CD4-positive, alpha-beta T cell (primary cell): ENCODE measurements at regions not wholly inside any gene's neighbourhood (a gene's known extent, or its start where the extent isn't known, plus 50 kb on each side); places are given as distances from the start of the nearest gene placed in this dataset.

Experiments used
- ATAC-seq: fragments of 200-7000 bp; cut with Tn5 transposase; one replicate; pipeline ENCODE4 v1.10.0; 2022; ENCODE audit warnings: mild to moderate bottlenecking; ENCODE audit not compliant: poor library complexity
- CTCF ChIA-PET: fragments of 350-600 bp; sonication (Branson Sonifier 250); formaldehyde crosslinking; loops from one replicate; lab custom pipeline; 2021; ENCODE audit warnings: antibody characterized with exemption, inconsistent platforms; lab: Charles Lee
- POLR2A ChIA-PET: fragments of 350-600 bp; sonication (Branson Sonifier 250); formaldehyde crosslinking; loops from one replicate; lab custom pipeline; 2021; ENCODE audit warnings: antibody characterized with exemption, inconsistent platforms; lab: Charles Lee
- DNase-seq, 14 experiments: peaks; one replicate each; pipeline ENCODE4 v3.0.0-alpha.2; 2013 to 2020; ENCODE audit warnings: mixed read lengths in 2 of 14
- H3K27ac ChIP-seq, 2 donors: one replicate each; pipeline versions ENCODE4 v1.5.1 to v1.7.0; 2013; ENCODE audit warnings: low read length in 2 of 2, low read depth in 1 of 2, mild to moderate bottlenecking in 1 of 2
- H3K27me3 ChIP-seq, 2 experiments: 1 replicate in 1 of 2; 2 replicates in 1 of 2; pipeline versions ENCODE4 v1.6.1 to v1.7.0; 2013; ENCODE audit warnings: low read length in 2 of 2, control low read depth in 1 of 2, mild to moderate bottlenecking in 1 of 2, moderate library complexity in 1 of 2; ENCODE audit not compliant: insufficient read depth in 2 of 2, control insufficient read depth in 1 of 2
- H3K36me3 ChIP-seq: one replicate; pipeline ENCODE4 v1.6.1; 2013; ENCODE audit warnings: low read length, control low read depth; ENCODE audit not compliant: insufficient read depth
- H3K4me1 ChIP-seq: one replicate; pipeline ENCODE4 v1.6.1; 2013; ENCODE audit warnings: low read length, control low read depth; ENCODE audit not compliant: insufficient read depth
- H3K4me3 ChIP-seq: one replicate; pipeline ENCODE4 v1.5.1; 2013; ENCODE audit warnings: mild to moderate bottlenecking, low read length, moderate library complexity
- H3K9me3 ChIP-seq, 2 experiments: 1 replicate in 1 of 2; 2 replicates in 1 of 2; pipeline versions ENCODE4 v1.6.1 to v1.7.0; 2013; ENCODE audit warnings: low read length in 2 of 2, mild to moderate bottlenecking in 2 of 2, control low read depth in 1 of 2, moderate library complexity in 1 of 2; ENCODE audit not compliant: control insufficient read depth in 1 of 2, insufficient read depth in 1 of 2
- H3K27ac Mint-ChIP-seq: one replicate; pipeline ENCODE4 v1.8.0; 2020; ENCODE audit warnings: mixed read lengths
- H3K27me3 Mint-ChIP-seq: one replicate; pipeline ENCODE4 v1.8.0; 2021; ENCODE audit warnings: mixed read lengths
- H3K36me3 Mint-ChIP-seq: one replicate; pipeline ENCODE4 v1.8.0; 2021; ENCODE audit warnings: low read depth, mixed read lengths
- H3K4me1 Mint-ChIP-seq: one replicate; pipeline ENCODE4 v1.8.0; 2021; ENCODE audit warnings: low read depth, mixed read lengths
- H3K4me3 Mint-ChIP-seq: one replicate; pipeline ENCODE4 v1.8.0; 2020; ENCODE audit warnings: mild to moderate bottlenecking, mixed read lengths
- H3K9me3 Mint-ChIP-seq: one replicate; pipeline ENCODE4 v1.8.0; 2020; ENCODE audit warnings: mixed read lengths
- intact Hi-C, 2 experiments: fragments of 100-400 bp; cut with DNase I in 1 of 2; cut with micrococcal nuclease in 1 of 2; formaldehyde crosslinking; loops; one replicate each; pipeline versions ENCODE4 v1.15.1 to v1.9.0; 2023 to 2025; cut with DNase I, micrococcal nuclease
- TF ChIP-seq, protein P1 (sequence below): fragments of 200-600 bp; IDR thresholded peaks from one replicate; pipeline ENCODE4 v1.8.0; 2022; ENCODE audit warnings: antibody characterized with exemption, mild to moderate bottlenecking

DNA sequence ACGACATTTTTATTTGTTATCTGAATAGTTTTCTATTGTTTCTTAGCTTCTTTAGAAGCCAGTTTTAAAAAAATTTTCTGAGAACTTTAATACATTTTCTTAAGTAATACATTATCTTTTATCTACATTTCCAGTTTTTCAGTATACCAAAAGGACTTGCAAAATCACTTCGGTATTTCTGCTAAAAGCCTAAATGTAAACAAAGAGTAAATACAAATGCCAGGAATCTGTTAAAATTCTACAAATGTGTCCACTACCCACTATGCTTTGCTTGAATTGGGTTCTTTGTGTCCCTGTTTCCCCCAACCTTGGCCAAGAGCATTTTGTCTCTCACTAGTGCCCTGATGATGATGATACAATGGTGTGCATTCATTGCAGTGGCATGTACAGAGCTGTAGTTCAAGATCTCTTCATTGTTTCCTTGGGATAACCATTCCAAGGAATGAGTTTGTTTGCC is 611.2 kb downstream of the NR2F1-AS1 start:
- no peak overlapping the region for H3K27ac ChIP-seq
- H3K4me1 ChIP-seq: no peaks in the 10 kb centered on the region
- no peak for DNase-seq
- no peak for ATAC-seq
- H3K36me3 Mint-ChIP-seq: no peaks in the 10 kb centered on the region
- no peak overlapping the region for H3K4me3 Mint-ChIP-seq
- H3K27me3 Mint-ChIP-seq: no peaks in the 10 kb centered on the region
- ChIA-PET POLR2A (no interaction called here), CTCF (no interaction called here)
- no peaks in the 10 kb centered on the region for H3K4me1 Mint-ChIP-seq
- TF ChIP-seq, protein P1, sequence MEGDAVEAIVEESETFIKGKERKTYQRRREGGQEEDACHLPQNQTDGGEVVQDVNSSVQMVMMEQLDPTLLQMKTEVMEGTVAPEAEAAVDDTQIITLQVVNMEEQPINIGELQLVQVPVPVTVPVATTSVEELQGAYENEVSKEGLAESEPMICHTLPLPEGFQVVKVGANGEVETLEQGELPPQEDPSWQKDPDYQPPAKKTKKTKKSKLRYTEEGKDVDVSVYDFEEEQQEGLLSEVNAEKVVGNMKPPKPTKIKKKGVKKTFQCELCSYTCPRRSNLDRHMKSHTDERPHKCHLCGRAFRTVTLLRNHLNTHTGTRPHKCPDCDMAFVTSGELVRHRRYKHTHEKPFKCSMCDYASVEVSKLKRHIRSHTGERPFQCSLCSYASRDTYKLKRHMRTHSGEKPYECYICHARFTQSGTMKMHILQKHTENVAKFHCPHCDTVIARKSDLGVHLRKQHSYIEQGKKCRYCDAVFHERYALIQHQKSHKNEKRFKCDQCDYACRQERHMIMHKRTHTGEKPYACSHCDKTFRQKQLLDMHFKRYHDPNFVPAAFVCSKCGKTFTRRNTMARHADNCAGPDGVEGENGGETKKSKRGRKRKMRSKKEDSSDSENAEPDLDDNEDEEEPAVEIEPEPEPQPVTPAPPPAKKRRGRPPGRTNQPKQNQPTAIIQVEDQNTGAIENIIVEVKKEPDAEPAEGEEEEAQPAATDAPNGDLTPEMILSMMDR: no peak
- no peak overlapping the region for H3K4me3 ChIP-seq
- no peaks in the 10 kb centered on the region for H3K27me3 ChIP-seq
- H3K27ac Mint-ChIP-seq: no peak overlapping the region
- intact Hi-C loops: no loop called here
- H3K36me3 ChIP-seq: no peaks in the 10 kb centered on the region
- H3K9me3 ChIP-seq: peaks cover 0 to 3% of the 10 kb centered on the region in 2 experiments
- H3K9me3 Mint-ChIP-seq: peaks cover 4% of the 10 kb centered on the region

DNA sequence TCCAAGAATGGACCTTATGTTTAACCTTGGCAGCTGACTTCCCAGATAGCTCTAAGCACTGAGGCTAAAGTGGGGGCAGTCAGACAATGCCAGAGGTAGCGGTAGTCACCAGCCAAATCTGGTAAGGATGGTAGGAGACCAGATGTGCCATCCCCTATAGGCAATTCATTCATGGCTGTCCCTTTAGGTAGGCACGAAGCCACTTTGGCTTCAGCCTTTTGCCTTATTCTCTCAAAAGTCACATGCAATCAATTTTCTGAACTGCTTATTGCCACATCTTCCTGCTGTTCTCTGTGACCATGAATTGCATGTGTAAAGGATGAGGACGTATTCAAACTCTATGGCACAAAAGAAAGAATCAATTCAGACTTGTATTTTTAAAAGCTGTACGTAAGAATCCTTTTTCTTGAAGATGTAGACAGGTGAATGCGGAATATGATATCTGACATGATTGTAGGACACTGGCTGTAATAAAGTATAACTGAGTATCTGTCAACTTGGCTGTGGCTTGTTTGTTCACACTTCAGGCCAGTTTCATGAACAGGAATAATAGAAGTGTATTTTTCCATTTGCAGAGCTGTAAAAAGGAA is 611.7 kb downstream of the NR2F1-AS1 start:
- Mint-ChIP-seq H3K4me1 (no peaks in the 10 kb centered on the region), H3K27ac (no peak overlapping the region), H3K36me3 (no peaks in the 10 kb centered on the region), H3K27me3 (no peaks in the 10 kb centered on the region), H3K9me3 (peaks cover 4% of the 10 kb centered on the region), H3K4me3 (no peak overlapping the region)
- CTCF ChIA-PET: no interaction called here
- POLR2A ChIA-PET: interaction anchor here (0.6 kb wide), 1 partner anchor 813 kb away, joined by 3 read pairs; no protein-coding TSS in a partner anchor
- Histone ChIP-seq H3K36me3 (no peaks in the 10 kb centered on the region), H3K4me3 (no peak overlapping the region), H3K4me1 (no peaks in the 10 kb centered on the region), H3K27me3 (no peaks in the 10 kb centered on the region), H3K27ac (no peak overlapping the region), H3K9me3 (peaks cover 0 to 3% of the 10 kb centered on the region in 2 experiments)
- no peak for DNase-seq
- ATAC-seq: no peak
- TF ChIP-seq, protein P1: no peak
- intact Hi-C loops: no loop called here

DNA sequence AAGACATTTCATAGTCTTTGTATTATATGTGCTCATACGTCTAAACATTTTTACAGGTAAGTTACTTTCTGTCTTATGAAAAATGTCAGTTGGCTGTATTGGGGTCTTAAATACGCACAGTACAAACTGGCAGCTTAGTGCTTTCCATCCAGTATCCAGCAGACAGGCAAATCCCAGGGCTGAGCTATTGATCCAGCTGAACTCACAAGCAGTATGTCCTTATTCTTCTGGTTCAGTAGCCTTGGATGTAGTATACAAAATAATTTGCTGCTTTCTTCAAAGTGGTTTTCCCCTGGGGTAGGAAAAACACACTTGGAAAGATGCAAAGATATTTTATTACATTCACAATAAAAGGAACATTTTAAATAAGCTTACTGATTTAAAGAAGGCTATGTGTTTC is 617.2 kb downstream of the NR2F1-AS1 start:
- no peaks in the 10 kb centered on the region for H3K27me3 Mint-ChIP-seq
- Histone ChIP-seq H3K27me3 (no peaks in the 10 kb centered on the region), H3K4me3 (no peak overlapping the region), H3K9me3 (no peaks in the 10 kb centered on the region), H3K36me3 (no peaks in the 10 kb centered on the region), H3K27ac (no peak overlapping the region), H3K4me1 (no peaks in the 10 kb centered on the region)
- H3K9me3 Mint-ChIP-seq: no peaks in the 10 kb centered on the region
- H3K36me3 Mint-ChIP-seq: no peaks in the 10 kb centered on the region
- no peak overlapping the region for H3K4me3 Mint-ChIP-seq
- ChIA-PET CTCF (no interaction called here), POLR2A (no interaction called here)
- H3K4me1 Mint-ChIP-seq: no peaks in the 10 kb centered on the region
- ATAC-seq (no peak), DNase-seq (no peak)
- no peak overlapping the region for H3K27ac Mint-ChIP-seq
- TF ChIP-seq, protein P1: no peak
- intact Hi-C loops: no loop called here
